ENCODE measurements at regions not wholly inside any gene's neighbourhood (a gene's known extent, or its start where the extent isn't known, plus 50 kb on each side); places are given as distances from the start of the nearest gene placed in this dataset.
"Not testable (repeated sequence)": the region's sequence is repeated elsewhere in the genome, so short reads cannot be mapped to it uniquely, and the experiment has no call there.

- H3K4me3 ChIP-seq (ENCODE audit: low read length), result no peak overlapping the region
- no peak for TF ChIP-seq CTCF (IDR thresholded peaks at IDR 0.05; ENCODE audit: insufficient read depth, low read depth, low read length, missing control alignments)
- DNase-seq (ENCODE audit: low read depth), result no peak
These were observed 100.7 kb upstream of the PRKCQ start for GRCh38 chr10:6680735-6681134.

GRCh38 chr10:6678956-6679355, 98.9 kb upstream of the PRKCQ start:
- TF ChIP-seq CTCF (IDR thresholded peaks at IDR 0.05; ENCODE audit: insufficient read depth, low read depth, low read length, missing control alignments), result no peak
- no peak for DNase-seq (ENCODE audit: low read depth)
- no peak overlapping the region for H3K4me3 ChIP-seq (ENCODE audit: low read length)

- H3K4me3 ChIP-seq (ENCODE audit: low read length), result no peak overlapping the region
- DNase-seq (ENCODE audit: low read depth), result peak; percentile 59
- TF ChIP-seq CTCF (IDR thresholded peaks at IDR 0.05; ENCODE audit: insufficient read depth, low read depth, low read length, missing control alignments), result peak; percentile 78
These were observed 98.2 kb upstream of the PRKCQ start for GRCh38 chr10:6678211-6678803.

GRCh38 chr10:6677129-6677528, 97.1 kb upstream of the PRKCQ start:
- DNase-seq (ENCODE audit: low read depth); H3K4me3 ChIP-seq (ENCODE audit: low read length): not testable (repeated sequence)

- DNase-seq (ENCODE audit: low read depth), result no peak
- no peak for TF ChIP-seq CTCF (IDR thresholded peaks at IDR 0.05; ENCODE audit: insufficient read depth, low read depth, low read length, missing control alignments)
- H3K4me3 ChIP-seq (ENCODE audit: low read length), result no peak overlapping the region
These were observed 94.2 kb upstream of the PRKCQ start for GRCh38 chr10:6674291-6674690.

- no peak overlapping the region for H3K4me3 ChIP-seq (ENCODE audit: low read length)
- TF ChIP-seq CTCF (IDR thresholded peaks at IDR 0.05; ENCODE audit: insufficient read depth, low read depth, low read length, missing control alignments), result no peak
- no peak for DNase-seq (ENCODE audit: low read depth)
These were observed 91.9 kb upstream of the PRKCQ start for GRCh38 chr10:6671976-6672375.

- peak; percentile 70 for DNase-seq (ENCODE audit: low read depth)
These were observed 89.3 kb upstream of the PRKCQ start for GRCh38 chr10:6669269-6669859.

More at GRCh38 chr10:6669269-6669859, 89.3 kb upstream of the PRKCQ start:
- peak; percentile 81 for TF ChIP-seq CTCF (IDR thresholded peaks at IDR 0.05; ENCODE audit: insufficient read depth, low read depth, low read length, missing control alignments)
- no peak overlapping the region for H3K4me3 ChIP-seq (ENCODE audit: low read length)

Measured in epithelial cell of esophagus (primary cell).